Gastroesophageal sphincter (tissue), 3 donors: ENCODE measurements at regions not wholly inside any gene's neighbourhood (a gene's known extent, or its start where the extent isn't known, plus 50 kb on each side); places are given as distances from the start of the nearest gene placed in this dataset.

Experiments
- CTCF ChIP-seq, 4 experiments: fragments of 200-600 bp in 2 of 4; fragments of 450-650 bp in 2 of 4; sonication (generic) in 1 of 4; IDR thresholded peaks; one replicate each; pipeline ENCODE4 v1.5.1; 2017 to 2019; ENCODE audit warnings: antibody characterized with exemption in 4 of 4, mild to moderate bottlenecking in 2 of 4, moderate library complexity in 2 of 4
- POLR2A ChIP-seq, 2 donors: fragments of 450-650 bp; IDR thresholded peaks; one replicate each; pipeline ENCODE4 v1.6.1; 2017; ENCODE audit warnings: antibody characterized with exemption in 2 of 2, mild to moderate bottlenecking in 2 of 2, moderate library complexity in 1 of 2

DNA sequence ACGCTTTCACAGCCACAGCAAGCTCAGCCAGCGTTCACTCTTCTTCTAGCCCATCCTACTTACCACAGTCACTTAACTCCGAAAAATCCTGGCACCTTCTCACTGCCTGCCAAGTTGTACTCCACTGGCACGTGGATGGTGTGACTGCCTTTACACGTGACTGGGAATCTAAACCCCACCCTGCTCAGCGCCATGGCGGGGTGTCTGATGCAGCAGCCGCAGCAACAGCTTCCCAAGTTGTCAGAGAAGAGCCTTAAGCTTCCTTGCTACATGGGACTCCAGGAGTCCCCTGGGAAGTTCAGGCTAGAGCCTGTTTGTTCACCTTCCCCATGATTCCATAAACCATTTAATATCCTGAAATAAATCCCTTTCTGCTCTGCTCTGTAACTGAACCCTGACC, 61.9 kb upstream of the FOXC1 start:
- no peak for TF ChIP-seq CTCF (IDR thresholded peaks at IDR 0.05)
- no peak for TF ChIP-seq POLR2A (IDR thresholded peaks at IDR 0.05)
